Breast epithelium (tissue), 4 donors: ENCODE measurements at regions not wholly inside any gene's neighbourhood (a gene's known extent, or its start where the extent isn't known, plus 50 kb on each side); places are given as distances from the start of the nearest gene placed in this dataset.

Experiments
- DNase-seq, 2 donors: peaks; one replicate each; pipeline ENCODE4 v3.0.0-alpha.2; 2019; ENCODE audit warnings: low spot score in 2 of 2
- H3K27ac ChIP-seq, 2 donors: fragments of 200-600 bp; sonication (generic) in 1 of 2; one replicate each; pipeline ENCODE4 v1.5.1; 2016 to 2019; ENCODE audit warnings: mild to moderate bottlenecking in 1 of 2
- H3K27me3 ChIP-seq, 2 donors: fragments of 200-600 bp; sonication (generic) in 1 of 2; one replicate each; pipeline versions ENCODE4 v1.5.1 to v1.6.0; 2017 to 2019; ENCODE audit warnings: control low read depth in 1 of 2, mild to moderate bottlenecking in 1 of 2
- H3K36me3 ChIP-seq: fragments of 200-600 bp; one replicate; pipeline ENCODE4 v1.5.1; 2019
- H3K4me1 ChIP-seq, 2 donors: fragments of 200-600 bp; sonication (generic); one replicate each; pipeline ENCODE4 v1.5.1; 2016 to 2019; ENCODE audit warnings: control low read depth in 1 of 2
- H3K4me3 ChIP-seq, 3 donors: fragments of 200-600 bp; sonication (generic); 1 replicate in 2 of 3; 2 replicates in 1 of 3; pipeline ENCODE4 v1.5.1; 2016 to 2019; ENCODE audit warnings: mild to moderate bottlenecking in 3 of 3, moderate library complexity in 2 of 3
- H3K9me3 ChIP-seq, 2 donors: fragments of 200-600 bp; sonication (generic) in 1 of 2; one replicate each; pipeline ENCODE4 v1.5.1; 2016 to 2019; ENCODE audit warnings: control low read depth in 1 of 2
- POLR2A ChIP-seq: fragments of 450-650 bp; IDR thresholded peaks from one replicate; pipeline ENCODE4 v1.6.1; 2016; ENCODE audit warnings: antibody characterized with exemption, mild to moderate bottlenecking, moderate library complexity
- POLR2AphosphoS5 ChIP-seq, 3 donors: sonication (generic); formaldehyde crosslinking; IDR thresholded peaks; one replicate each; pipeline ENCODE4 v1.6.1; 2017; ENCODE audit warnings: antibody characterized with exemption in 3 of 3
- intact Hi-C: fragments of 100-400 bp; cut with DNase I; formaldehyde crosslinking; loops from one replicate; pipeline ENCODE4 v1.15.1; 2023; ENCODE audit warnings: low total_unique reads
- TF ChIP-seq, protein P1 (sequence below), 3 donors: fragments of 450-650 bp; IDR thresholded peaks; one replicate each; pipeline ENCODE4 v1.5.1; 2016 to 2017; ENCODE audit warnings: antibody characterized with exemption in 3 of 3, mild to moderate bottlenecking in 3 of 3, moderate library complexity in 3 of 3

DNA sequence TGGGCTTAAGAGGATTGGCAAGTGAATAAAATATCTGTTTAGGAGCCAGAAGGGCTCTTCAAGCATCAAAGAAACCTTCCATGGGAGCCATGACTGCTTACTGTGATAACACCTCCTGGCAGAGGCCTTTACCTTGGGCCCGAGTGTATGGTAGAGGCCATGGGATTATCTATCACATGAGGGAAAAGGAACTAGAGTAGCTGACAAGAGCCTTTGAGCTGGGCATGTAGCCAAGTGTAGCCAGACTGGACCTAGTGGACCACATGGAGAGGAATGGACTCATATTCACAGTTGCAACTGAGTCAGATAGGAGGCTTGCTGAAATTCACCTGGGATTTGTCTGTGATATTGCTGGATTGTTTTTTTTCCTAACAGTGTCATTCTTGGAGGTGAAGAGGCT is 276.0 kb upstream of the ZFHX3 start:
- H3K4me3 ChIP-seq = no peak overlapping the region
- H3K36me3 ChIP-seq = no peaks in the 10 kb centered on the region
- DNase-seq = no peak
- no peaks in the 10 kb centered on the region for H3K27me3 ChIP-seq
- intact Hi-C loops = no loop called here
- no peak overlapping the region for H3K27ac ChIP-seq
- no peaks in the 10 kb centered on the region for H3K4me1 ChIP-seq
- no peaks in the 10 kb centered on the region for H3K9me3 ChIP-seq
- TF ChIP-seq, protein P1, sequence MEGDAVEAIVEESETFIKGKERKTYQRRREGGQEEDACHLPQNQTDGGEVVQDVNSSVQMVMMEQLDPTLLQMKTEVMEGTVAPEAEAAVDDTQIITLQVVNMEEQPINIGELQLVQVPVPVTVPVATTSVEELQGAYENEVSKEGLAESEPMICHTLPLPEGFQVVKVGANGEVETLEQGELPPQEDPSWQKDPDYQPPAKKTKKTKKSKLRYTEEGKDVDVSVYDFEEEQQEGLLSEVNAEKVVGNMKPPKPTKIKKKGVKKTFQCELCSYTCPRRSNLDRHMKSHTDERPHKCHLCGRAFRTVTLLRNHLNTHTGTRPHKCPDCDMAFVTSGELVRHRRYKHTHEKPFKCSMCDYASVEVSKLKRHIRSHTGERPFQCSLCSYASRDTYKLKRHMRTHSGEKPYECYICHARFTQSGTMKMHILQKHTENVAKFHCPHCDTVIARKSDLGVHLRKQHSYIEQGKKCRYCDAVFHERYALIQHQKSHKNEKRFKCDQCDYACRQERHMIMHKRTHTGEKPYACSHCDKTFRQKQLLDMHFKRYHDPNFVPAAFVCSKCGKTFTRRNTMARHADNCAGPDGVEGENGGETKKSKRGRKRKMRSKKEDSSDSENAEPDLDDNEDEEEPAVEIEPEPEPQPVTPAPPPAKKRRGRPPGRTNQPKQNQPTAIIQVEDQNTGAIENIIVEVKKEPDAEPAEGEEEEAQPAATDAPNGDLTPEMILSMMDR (IDR thresholded peaks at IDR 0.05) = no peak
- TF ChIP-seq POLR2AphosphoS5 (IDR thresholded peaks at IDR 0.05) = no peak
- no peak for TF ChIP-seq POLR2A

DNA sequence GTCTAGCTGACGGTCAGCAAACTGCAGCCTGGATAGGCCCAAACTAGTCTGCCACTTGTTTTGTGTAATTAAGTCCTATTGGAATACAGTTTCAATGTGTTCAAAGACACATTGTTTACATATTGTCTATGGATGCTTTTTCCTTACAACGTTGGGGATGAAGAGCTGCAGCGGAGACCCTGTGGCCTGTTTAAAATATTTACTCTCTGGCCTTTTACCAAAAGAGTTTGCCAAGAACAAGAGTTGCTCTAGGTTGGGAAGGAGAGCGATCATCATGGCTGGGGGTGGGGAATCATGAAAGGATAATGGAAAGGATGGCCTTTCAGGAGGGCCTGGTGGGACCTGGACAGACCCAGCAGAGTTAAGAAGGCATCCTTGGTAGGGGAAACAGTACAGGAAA is 274.9 kb upstream of the ZFHX3 start:
- Histone ChIP-seq H3K4me3 (no peak overlapping the region), H3K27me3 (no peaks in the 10 kb centered on the region), H3K4me1 (no peaks in the 10 kb centered on the region), H3K36me3 (no peaks in the 10 kb centered on the region), H3K9me3 (no peaks in the 10 kb centered on the region), H3K27ac (no peak overlapping the region)
- TF ChIP-seq POLR2AphosphoS5 (IDR thresholded peaks at IDR 0.05) (no peak), POLR2A (no peak)
- TF ChIP-seq, protein P1 (IDR thresholded peaks at IDR 0.05) = no peak
- intact Hi-C loops = no loop called here
- DNase-seq = no peak

DNA sequence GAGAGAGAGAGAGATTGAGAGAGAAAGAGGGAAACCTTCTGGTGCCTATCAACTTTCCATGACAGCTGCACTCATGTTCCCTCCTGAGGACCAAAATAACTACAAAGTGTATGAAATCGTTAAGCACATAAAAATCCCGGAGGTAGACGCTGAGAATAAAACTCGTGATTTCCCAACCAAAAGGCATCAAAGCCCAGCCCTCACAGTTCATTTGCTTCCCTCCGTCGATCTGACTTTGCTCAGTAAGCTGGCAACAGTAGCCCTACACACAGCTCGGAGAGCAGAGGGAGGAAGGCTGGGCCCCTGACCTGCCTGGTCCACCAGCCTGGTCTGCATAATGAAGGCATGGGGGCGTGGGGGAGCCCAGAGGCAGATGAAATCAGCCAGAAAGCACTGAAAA is 273.9 kb upstream of the ZFHX3 start:
- Histone ChIP-seq H3K27me3 (no peaks in the 10 kb centered on the region), H3K4me1 (no peaks in the 10 kb centered on the region), H3K27ac (no peak overlapping the region), H3K36me3 (no peaks in the 10 kb centered on the region), H3K9me3 (no peaks in the 10 kb centered on the region), H3K4me3 (no peak overlapping the region)
- intact Hi-C loops = no loop called here
- no peak for DNase-seq
- TF ChIP-seq, protein P1 (IDR thresholded peaks at IDR 0.05) = no peak
- no peak for TF ChIP-seq POLR2AphosphoS5 (IDR thresholded peaks at IDR 0.05)

DNA sequence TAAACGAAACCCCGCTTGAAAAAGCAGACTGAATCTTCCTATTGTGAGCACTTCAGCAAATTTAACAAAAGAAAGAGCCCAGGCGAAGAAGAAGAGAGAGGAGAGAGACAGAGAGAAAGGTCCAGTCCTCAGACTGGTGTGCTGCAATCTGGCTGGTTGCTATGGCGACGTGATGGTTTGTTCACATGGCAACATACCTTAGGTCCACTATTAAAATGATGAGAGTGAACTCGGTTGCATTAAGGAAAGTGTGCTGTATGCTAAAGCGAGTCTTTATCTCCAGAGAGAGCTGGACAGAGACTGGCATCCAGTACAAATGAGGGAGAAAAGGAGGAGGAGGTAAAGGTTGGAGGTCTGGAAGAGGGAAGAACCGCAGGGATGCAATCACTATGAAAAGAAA is 271.8 kb upstream of the ZFHX3 start:
- Histone ChIP-seq H3K27me3 (no peaks in the 10 kb centered on the region), H3K9me3 (no peaks in the 10 kb centered on the region), H3K4me3 (no peak overlapping the region), H3K27ac (no peak overlapping the region), H3K4me1 (no peaks in the 10 kb centered on the region), H3K36me3 (no peaks in the 10 kb centered on the region)
- DNase-seq = no peak
- TF ChIP-seq POLR2AphosphoS5 (IDR thresholded peaks at IDR 0.05) = no peak
- TF ChIP-seq, protein P1 (IDR thresholded peaks at IDR 0.05) = no peak
- TF ChIP-seq POLR2A = no peak
- intact Hi-C loops = no loop called here

DNA sequence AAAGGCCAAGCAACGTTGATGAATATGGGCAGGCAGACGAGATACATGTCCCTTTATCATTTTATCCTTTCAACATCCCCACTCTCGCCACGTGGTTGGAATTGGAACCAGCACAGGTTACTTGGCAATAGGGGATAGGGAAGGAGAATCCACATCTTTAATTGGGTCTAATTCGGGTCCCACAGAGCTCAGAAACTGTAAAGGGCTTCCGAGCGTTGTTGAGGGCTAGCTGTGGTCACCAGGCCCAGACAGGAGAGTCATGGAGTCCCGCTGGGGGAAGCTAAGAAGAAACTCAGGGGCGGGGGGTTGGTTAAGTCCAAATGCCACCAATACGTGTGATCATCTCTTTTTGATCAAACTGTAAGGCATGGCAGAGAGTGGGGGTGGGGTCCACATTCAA is 271.3 kb upstream of the ZFHX3 start:
- H3K4me1 ChIP-seq = no peaks in the 10 kb centered on the region
- H3K27ac ChIP-seq = no peak overlapping the region
- intact Hi-C loops = no loop called here
- no peaks in the 10 kb centered on the region for H3K36me3 ChIP-seq
- H3K4me3 ChIP-seq = no peak overlapping the region
- no peaks in the 10 kb centered on the region for H3K27me3 ChIP-seq
- TF ChIP-seq, protein P1 (IDR thresholded peaks at IDR 0.05) = no peak
- no peak for TF ChIP-seq POLR2A
- no peak for TF ChIP-seq POLR2AphosphoS5 (IDR thresholded peaks at IDR 0.05)
- H3K9me3 ChIP-seq = no peaks in the 10 kb centered on the region
- DNase-seq = no peak
